T-helper 1 cell (primary cell): ENCODE measurements at regions not wholly inside any gene's neighbourhood (a gene's known extent, or its start where the extent isn't known, plus 50 kb on each side); places are given as distances from the start of the nearest gene placed in this dataset.
"Not testable (repeated sequence)": the region's sequence is repeated elsewhere in the genome, so short reads cannot be mapped to it uniquely, and the experiment has no call there.

Experiments used
- DNase-seq, 5 donors: peaks; one replicate each; pipeline ENCODE4 v3.0.0-alpha.2; 2012 to 2020

DNA sequence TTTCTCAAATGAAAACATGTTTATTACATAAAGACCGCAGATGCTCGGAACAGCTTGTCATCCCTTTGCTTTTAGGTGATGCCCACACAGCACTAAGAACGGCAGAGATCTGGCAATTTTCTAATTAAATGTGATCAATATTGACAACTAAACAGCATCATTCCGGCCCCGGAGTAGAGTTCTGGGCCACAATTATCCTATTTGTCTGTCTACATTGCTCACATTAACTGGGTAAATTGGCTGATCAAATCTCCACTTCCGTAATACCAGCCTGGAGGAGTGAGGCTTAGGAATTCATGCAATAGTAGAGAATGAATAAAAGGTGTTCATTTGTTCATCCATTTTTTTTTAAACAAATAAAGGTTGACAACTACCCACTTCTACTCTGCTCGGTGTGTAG, 245.1 kb upstream of the C9orf72 start:
- no peak for DNase-seq

GRCh38 chr9:27828908-27829307, 255.6 kb upstream of the C9orf72 start:
- DNase-seq = no peak

- no peak for DNase-seq
Measured at GRCh38 chr9:27829621-27830020, 256.3 kb upstream of the C9orf72 start.

DNA sequence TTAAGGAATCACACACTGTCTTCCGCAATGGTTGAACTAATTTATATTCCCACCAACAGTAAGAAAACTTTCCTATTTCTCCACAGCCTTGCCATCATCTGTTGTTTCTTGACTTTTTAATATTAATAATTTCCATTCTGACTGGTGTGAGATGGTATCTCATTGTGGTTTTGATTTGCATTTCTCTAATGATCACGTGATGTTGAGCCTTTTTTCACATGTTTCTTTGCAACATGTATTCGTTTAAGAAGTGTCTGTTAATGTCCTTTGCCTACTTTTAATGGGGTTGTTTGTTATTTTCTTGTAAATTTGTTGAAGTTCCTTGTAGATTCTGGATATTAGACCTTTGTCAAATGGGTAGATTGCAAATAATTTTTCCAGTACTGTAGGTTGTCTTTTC, 258.8 kb upstream of the C9orf72 start:
- not testable (repeated sequence) for DNase-seq

- DNase-seq = no peak
Measured at GRCh38 chr9:27835286-27835685, 262.0 kb upstream of the C9orf72 start.

DNA sequence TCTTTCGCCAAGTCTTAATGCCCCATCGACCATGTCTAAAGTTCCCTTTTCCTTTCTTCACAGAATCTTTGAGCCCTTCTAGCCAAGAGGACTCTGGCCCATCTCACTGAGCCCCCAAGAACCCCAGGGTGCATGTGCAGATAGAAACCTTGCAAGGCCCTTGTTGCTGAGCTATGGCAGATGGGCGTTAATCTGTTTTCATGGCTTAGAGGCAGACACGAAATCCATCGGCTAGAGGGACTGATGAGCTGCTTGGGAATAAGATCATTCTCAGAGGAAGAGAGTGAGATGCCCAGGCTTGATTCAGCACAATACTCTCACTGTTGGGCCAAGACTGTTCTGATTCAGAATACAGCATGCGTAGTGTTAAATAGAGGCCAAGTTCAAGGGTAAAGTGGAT, 262.5 kb upstream of the C9orf72 start:
- no peak for DNase-seq

- DNase-seq = no peak
Measured at GRCh38 chr9:27836661-27837401, 263.6 kb upstream of the C9orf72 start.

DNA sequence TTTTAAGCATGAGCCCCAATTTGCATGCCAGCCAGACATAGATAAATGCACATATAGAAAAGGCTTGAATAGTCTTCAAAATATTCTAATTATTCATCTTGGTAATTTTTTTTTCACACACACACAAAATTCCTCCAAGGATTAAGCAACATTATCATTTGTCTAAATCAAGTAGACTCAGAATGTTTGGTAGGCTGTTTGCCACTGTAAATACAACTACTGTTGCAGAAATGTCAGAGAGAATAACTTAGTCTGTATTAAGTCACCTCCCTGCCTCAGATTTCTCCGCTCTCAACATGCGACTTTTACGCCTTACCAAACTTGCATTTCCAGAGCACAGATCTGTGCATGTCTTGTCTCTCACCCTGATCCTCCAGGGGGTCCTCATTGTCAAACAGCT, 265.6 kb upstream of the C9orf72 start:
- no peak for DNase-seq

DNA sequence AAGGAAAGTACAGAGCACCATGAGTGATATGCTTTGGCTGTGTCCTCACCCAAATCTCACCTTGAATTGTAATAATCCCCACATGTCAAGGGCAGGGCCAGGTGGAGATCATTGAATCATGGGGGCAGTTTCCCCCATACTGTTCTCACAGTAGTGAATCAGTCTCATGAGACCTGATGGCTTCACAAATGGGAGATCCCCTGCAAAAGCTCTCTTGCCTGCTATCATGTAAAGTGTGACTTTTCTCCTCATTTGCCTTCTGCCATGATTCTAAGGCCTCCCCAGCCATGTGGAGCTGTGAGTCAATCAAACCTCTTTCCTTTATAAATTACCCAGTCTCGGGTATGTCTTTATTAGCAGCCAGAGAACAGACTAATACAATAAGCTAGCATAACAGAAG, 266.5 kb upstream of the C9orf72 start:
- DNase-seq = not testable (repeated sequence)

- no peak for DNase-seq
Measured at GRCh38 chr9:27844797-27845196, 271.5 kb upstream of the C9orf72 start.

- no peak for DNase-seq
Measured at GRCh38 chr9:27847380-27847779, 274.1 kb upstream of the C9orf72 start.

DNA sequence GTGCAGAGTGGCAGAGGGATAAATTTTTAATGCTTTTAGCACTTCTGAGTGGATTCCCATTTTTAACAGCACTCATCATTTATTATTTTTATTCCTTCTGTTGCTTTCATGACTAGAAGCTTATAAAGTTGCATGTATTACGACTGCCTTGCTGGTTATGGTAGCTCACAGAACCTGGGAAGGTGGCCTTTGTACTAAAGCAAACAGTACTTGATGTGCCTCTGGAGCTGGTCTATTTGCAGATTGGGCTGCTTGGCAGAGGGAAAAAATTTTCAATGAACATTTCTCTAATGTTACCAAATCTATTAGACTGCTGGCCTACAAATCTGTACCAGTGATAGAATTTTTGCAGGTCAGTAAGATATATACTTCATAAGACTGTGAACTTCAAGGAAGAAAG, 274.5 kb upstream of the C9orf72 start:
- no peak for DNase-seq

DNA sequence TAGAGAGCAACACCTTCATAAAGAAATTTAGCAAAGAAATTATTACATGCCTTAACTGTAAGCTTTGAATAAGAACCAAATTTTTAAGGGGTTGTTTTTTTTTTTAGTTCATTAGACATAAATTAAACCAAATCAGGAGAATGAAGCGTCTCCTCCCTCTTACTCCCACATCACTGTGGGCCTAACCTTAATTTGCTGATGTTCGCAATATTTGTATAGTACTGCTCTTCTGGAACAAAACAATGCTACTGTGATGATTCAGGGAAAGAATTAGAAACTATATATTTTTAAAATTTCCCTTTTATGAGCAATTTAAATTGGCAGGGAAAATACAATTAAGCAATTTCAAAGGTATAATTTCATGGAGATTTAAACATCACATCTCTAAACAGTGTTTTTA, 275.0 kb upstream of the C9orf72 start:
- no peak for DNase-seq

DNA sequence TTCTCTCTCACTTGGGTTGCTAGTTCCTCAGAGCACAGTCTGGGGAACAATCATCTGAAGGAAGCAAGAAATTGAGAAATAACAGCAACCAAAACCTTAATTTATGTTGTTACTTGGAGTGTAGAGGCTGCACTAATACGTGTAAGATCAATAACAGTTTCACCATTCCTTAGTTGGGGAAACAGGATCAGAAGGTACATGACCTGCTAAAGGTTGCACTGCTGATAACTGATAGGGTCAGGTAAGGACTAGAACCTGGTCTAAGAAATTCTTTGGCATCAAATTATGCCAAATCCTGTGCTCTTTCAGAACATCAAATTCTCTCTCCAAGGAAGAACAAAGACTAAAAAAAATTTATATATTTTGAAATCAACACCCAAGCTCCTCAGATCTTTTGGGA, 278.6 kb upstream of the C9orf72 start:
- no peak for DNase-seq

- no peak for DNase-seq
Measured at GRCh38 chr9:27853529-27853928, 280.2 kb upstream of the C9orf72 start.

GRCh38 chr9:27856054-27856453, 282.8 kb upstream of the C9orf72 start:
- no peak for DNase-seq

DNA sequence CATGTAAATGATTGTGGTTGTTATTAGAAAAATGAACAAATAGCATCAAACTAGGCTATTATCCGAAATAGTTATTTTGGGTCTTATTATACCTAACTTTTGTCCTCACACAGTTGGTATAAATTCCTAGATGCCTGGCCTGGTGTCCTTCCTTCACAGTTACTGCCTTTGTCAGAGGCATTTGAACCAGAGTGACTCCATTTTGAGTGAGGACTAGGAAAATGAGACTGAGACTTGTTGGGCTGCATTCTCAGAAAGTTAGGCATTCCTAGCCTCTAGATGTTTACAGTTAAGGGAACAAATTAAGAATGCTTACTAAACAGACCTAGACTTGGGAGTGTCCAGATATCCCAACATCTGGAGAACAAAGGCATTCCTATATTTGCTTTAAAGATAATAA, 283.5 kb upstream of the C9orf72 start:
- no peak for DNase-seq

DNA sequence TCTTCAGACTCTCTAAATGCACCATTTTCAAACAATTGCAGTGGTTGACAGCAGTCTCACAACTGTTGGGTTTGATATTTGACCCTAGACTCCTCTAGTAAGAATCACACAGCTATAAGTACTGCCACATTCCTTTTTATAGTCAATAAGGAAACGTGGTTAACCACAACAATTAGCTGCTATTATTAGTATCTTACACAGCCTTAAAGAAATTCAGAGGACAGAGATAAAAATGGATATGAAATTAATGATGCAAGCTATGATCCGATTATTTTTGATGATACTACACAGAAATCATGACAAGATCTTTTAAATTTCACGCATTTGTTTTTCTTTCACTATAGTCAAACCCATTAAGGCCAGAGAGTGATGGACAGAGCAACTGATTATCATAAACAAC, 288.6 kb upstream of the C9orf72 start:
- no peak for DNase-seq

GRCh38 chr9:27864644-27865438, 291.6 kb upstream of the C9orf72 start:
- DNase-seq = no peak

- no peak for DNase-seq
Measured at GRCh38 chr9:27866741-27867140, 293.5 kb upstream of the C9orf72 start.

DNA sequence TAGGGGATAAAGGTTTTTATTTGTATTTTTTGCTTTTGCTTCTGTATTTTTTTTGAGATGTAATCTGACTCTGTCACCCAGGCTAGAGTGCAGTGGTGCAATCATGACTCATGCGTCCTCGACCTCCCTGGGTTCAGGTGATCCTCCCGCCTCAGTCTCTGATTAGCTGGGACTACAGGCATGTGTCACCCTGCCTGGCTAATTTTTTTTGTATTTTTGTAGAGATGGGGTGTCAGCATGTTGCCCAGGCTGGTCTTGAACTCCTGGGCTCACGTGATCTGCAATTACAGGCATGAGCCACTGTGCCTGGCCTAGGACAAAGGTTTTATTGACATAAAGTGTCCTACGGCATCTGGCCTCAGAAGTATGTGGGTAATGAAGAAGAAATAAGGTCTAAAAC, 297.1 kb upstream of the C9orf72 start:
- no peak for DNase-seq

- no peak for DNase-seq
Measured at GRCh38 chr9:27880156-27880555, 306.9 kb upstream of the C9orf72 start.

DNA sequence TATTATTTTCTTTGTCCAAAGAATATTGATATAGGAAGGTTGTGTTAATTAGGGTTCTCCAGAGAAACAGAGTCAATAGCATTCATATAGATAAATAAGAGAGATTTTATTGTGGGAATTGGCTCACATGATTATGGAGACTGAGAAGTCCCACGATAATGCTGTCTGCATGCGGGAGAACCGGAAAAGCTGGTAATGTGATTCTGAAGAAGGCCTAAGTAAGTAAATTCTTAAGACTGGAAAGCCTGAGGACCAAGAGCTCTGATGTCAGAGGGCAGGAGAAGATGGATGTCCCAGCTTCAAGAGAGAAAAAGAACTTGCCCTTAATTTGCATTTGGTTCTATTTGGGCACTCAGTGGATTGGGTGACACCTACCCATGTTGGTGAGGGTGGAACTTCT, 307.4 kb upstream of the C9orf72 start:
- no peak for DNase-seq

DNA sequence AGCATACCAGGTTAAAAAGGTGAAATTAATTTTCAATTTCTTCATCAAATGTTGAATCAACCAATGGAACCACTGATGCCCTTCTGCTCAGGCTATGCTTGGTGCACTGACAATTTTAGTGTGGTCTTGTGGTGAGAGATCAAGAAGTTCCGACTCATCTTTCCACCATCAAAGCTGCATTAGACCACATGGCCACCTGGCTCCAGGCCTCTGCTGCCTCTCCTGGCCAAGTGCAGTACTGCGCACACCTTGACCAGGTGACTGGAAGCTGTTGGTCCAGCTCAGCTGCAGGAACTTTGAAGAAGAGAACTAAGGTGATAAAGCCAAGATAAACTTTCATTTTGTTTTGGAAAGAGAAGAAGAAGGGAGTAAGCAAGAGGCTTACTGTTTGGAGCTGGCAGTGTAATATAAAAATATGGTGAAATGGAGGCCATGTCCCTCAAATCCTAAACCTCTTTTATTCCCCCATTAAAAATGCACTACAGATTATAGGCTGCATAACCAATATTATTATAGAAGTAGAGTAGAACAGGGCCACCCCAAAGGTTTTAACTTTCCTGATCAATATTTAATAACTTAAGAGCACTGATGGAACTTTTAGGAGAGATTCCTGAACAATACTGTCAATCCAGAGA, 315.5 kb upstream of the C9orf72 start:
- DNase-seq = peak in 1 of 5 donors; percentile 2
